T1000 (cell line): ENCODE measurements at regions not wholly inside any gene's neighbourhood (a gene's known extent, or its start where the extent isn't known, plus 50 kb on each side); places are given as distances from the start of the nearest gene placed in this dataset.
"Not testable (repeated sequence)": the region's sequence is repeated elsewhere in the genome, so short reads cannot be mapped to it uniquely, and the experiment has no call there.

Experiments used
- DNase-seq: peaks from one replicate; lab custom pipeline; 2025; ENCODE audit warnings: mixed read lengths; lab: John Stamatoyannopoulos, UW

- DNase-seq: no peak
Observed at GRCh38 chr1:192418552-192419285, 101.9 kb downstream of the RGS21 start.

- DNase-seq: no peak
Observed at GRCh38 chr1:192430644-192431043, 113.9 kb downstream of the RGS21 start.

DNA sequence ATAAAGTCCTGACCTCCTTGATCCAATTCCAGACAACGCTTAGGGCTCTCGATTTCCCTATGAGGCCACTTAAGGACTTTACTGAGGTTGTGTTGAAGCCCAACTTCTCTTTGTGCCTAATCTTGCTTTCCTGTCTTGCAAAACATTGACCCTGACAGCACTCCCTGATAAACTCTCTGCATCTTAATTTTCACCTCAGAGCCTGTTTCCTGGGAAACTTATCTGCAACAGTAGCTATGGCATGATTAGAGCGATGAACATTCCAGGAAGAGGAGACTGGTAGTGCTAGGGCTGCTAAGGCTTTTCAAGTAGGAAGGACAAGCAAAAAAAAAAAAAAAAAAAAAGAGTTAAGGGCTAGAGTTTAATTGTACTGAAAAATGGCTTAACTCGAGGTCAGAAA lies 118.9 kb downstream of the RGS21 start:
- no peak for DNase-seq

DNA sequence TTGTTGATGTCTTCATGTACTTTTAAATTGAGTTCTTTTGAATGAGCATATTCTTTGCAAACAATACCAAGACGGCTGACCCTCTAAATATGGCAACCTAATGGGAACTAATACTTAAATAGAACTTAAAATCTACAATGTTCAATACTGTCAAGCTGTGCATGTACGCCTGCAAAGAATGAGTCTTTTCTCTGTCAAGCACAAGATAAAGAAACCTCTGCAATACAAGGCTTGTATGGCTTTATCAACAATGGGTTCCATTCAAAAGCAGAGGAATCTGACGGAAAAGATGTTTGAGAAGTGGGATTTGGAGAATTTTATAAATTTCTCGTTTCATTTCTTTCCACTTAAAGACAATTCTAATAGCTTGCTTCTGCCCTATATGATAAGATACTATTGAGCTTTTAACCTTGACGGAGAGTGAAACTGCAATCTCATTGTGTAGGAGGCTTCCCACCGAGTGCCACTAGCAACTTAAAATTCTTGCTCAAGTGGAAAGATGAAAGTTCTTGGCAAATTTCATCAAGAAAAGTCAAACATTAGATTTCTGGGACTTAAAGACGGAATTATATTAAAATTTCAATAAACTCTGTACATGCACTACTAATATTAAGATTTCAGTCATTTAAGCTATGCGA lies 119.8 kb downstream of the RGS21 start:
- no peak for DNase-seq

DNA sequence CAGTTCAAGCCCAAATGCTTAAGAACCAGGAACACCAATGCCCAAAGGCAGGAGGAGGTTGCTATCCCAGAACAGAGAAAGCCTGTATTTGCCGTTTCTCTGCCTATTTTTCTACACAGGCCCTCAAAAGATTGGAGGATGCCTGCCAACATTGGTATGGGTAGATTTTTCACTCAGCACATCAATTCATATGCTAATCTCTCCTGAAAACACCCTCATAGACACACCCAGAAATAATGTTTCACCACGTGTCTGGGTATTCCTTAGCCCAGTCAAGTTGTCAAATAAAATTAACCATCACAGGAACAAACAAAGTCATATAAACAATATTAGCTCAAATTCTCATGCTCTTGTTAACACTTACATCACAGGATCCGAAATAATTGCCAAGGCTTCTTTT lies 121.9 kb downstream of the RGS21 start:
- no peak for DNase-seq

DNA sequence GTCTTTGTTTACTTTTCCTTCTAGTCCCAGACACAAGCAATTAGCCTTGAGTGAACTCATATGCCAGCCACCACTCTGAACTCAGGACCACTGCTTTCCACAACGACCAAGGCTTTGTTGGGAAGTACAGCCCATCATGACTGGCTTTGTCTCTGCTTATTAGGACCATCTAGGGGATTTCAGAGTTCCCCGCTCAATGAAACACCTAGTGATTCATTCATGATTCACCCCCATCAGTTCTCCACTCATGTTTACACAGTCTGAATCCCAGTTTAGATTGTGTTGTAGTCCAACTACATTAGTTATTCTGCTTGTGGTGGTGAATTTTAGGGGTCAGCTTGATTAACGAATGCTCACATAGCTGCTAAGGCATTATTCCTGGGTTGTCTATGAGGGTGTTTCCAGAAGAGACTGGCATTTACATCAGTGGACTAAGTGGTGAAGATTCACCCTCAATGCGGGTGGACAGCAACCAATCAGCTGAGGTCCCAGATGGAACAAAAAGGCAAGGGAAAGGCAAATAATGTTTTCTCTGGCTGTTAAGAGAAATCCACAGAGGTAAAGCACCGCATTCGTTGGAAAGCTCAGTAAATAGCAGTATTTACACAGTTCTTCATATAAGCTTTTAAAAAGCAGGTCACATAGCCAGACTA lies 122.7 kb downstream of the RGS21 start:
- DNase-seq: peak; percentile 32

GRCh38 chr1:192441492-192441891 lies 124.7 kb downstream of the RGS21 start:
- DNase-seq: no peak

DNA sequence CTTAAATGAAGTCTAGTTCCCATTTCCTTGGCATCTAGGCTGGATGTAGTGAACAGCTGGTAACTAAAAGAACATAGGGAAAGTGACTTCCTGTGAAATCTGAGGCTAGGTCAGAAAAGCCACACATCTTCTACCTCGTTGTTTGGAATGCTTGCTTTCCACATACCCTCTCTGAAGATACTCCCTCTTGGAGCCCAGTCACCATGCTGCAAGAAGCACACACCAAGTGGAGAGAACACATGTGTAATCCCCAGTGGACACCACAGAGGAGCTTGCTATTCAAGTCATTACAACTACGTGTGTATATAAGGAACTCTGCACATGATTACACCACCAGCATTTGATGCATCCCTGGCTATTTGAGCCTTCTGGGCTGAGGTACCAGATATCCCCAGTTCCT lies 125.9 kb downstream of the RGS21 start:
- no peak for DNase-seq

DNA sequence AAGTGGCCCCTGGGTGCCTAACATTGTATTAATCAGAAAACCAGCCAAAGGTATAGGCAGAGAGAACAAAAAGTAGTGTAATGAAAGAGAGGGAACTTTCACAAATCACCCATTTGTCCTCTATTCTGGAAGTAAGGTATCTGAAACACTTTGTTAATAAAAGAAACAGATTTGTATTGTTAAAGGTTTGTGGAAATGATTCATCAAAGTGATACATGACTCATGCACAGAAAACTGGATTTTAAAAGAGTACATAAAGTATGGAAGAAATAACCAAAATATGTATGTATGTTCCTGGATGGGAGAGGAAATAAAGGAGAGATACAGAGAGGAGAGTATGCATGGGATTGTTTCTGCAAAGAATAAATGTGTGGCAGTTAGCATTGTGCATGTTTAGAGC lies 126.8 kb downstream of the RGS21 start:
- DNase-seq: no peak

DNA sequence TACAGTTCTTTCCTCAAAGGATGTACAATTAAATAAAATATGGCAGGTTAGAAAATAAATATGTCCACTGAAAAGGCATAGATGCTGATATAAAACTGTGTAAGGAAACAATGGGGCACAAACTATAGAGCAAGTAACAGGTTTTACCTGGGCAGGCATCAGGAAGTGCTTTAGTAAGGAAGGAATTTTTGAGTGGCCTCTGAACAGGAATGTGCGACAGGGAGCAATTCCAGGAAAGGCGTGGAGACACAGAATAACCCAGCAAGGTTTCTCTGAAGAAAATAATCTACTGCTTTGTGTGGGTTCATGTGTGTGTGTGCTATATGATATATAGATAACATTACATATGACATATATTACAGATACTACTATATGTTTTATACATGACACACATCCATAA lies 128.4 kb downstream of the RGS21 start:
- DNase-seq: no peak

DNA sequence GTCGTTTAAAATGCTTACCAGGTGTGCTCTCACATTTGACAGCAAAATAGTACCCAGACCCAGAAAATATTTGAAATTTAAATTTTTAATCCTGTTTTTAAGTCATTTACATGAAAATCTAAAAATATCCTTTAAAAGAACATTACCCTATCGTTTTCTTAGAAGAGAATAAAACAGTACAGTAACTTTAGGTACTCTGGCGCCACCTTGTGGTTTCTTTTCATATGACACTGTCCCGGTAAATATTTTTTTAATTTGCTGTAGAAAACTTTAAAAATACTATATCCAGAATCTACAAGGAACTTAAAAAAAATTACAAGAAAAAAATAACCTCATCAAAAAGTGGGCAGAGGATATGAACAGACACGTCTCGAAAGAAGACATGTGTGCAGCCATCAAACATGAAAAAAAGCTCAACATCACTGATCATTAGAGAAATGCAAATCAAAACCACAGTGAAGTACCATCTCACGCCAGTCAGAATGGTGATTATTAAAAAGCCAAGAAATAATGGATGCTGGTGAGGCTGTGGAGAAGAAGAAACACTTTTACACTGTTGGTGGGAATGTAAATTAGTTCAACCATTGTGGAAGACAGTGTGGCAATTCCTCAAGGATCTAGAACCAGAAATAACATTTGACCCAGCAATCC lies 129.2 kb downstream of the RGS21 start:
- peak; percentile 3 for DNase-seq

GRCh38 chr1:192448026-192448578 lies 127.5 kb upstream of the RGS1 start:
- no peak for DNase-seq

- DNase-seq: no peak
Observed at GRCh38 chr1:192453360-192453992, 122.1 kb upstream of the RGS1 start.

- no peak for DNase-seq
Observed at GRCh38 chr1:192459467-192459866, 116.1 kb upstream of the RGS1 start.

GRCh38 chr1:192461684-192462083 lies 113.9 kb upstream of the RGS1 start:
- DNase-seq: no peak

- no peak for DNase-seq
Observed at GRCh38 chr1:192462616-192463015, 113.0 kb upstream of the RGS1 start.

GRCh38 chr1:192463661-192464060 lies 111.9 kb upstream of the RGS1 start:
- no peak for DNase-seq

DNA sequence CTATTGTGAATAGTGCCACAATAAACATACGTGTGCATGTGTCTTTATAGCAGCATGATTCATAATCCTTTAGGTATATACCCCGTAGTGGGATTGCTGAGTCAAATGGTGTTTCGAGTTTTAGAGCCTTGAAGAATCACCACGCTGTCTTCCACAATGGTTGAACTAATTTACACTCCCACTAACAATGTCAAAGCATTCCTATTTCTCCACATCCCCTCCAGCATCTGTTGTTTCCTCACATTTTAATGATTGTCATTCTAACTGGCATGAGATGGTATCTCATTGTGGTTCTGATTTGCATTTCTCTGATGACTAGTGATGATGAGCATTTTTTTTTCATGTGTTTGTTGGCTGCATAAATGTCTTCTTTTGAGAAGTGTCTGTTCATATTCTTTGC lies 110.4 kb upstream of the RGS1 start:
- DNase-seq: not testable (repeated sequence)

GRCh38 chr1:192474080-192474683 lies 101.4 kb upstream of the RGS1 start:
- DNase-seq: no peak

- no peak for DNase-seq
Observed at GRCh38 chr1:192475329-192475728, 100.2 kb upstream of the RGS1 start.

DNA sequence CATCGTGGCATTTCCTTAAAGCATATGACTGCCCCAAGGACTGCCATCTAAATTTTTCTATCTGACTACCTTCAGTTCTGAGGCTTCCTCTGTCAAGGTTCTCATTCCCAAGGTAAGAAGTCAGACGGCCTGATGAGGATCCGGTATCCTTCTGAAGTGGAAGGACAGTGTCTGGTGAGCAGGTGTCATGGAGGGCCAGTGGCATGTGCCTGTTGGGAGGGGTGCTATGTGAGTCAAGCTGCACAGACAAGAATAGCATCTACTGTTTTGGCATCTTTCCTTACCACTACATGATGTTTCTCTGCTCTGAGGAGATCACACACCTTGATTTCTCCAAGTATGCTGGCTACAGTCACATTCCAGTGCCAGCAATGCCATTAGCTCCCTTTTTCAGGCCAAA lies 99.6 kb upstream of the RGS1 start:
- DNase-seq: no peak
